MM.1S (cell line): ENCODE measurements at regions not wholly inside any gene's neighbourhood (a gene's known extent, or its start where the extent isn't known, plus 50 kb on each side); places are given as distances from the start of the nearest gene placed in this dataset.

ENCODE experiments used
- DNase-seq: peaks from one replicate; pipeline ENCODE4 v3.0.0-alpha.2; 2015
- H2AFZ ChIP-seq: fragments of 300-600 bp; sonication (generic); 2 replicates; pipeline ENCODE4 v1.6.0; 2016; ENCODE audit warnings: antibody characterized with exemption, low read length
- H3F3A ChIP-seq: fragments of 300-600 bp; sonication (generic); 2 replicates; pipeline ENCODE4 v1.6.1; 2016; ENCODE audit warnings: mild to moderate bottlenecking, antibody characterized with exemption, low read length, moderate library complexity, mixed read lengths; ENCODE audit not compliant: insufficient read depth
- H3K27ac ChIP-seq: fragments of 300-600 bp; sonication (generic); 2 replicates; pipeline ENCODE4 v1.5.1; 2016; ENCODE audit warnings: mild to moderate bottlenecking, low read length
- H3K27me3 ChIP-seq: fragments of 300-600 bp; sonication (generic); replicated peaks from 2 replicates; pipeline ENCODE4 v1.6.0; 2016; ENCODE audit warnings: low read length; ENCODE audit not compliant: insufficient read depth
- H3K36me3 ChIP-seq: fragments of 300-600 bp; sonication (generic); replicated peaks from 2 replicates; pipeline ENCODE4 v1.6.1; 2016; ENCODE audit warnings: mild to moderate bottlenecking, low read length, mixed read lengths; ENCODE audit not compliant: insufficient read depth
- H3K4me1 ChIP-seq: fragments of 300-600 bp; sonication (generic); 2 replicates; pipeline ENCODE4 v1.6.1; 2016; ENCODE audit warnings: low read length, mixed read lengths
- H3K4me2 ChIP-seq: fragments of 300-600 bp; sonication (generic); 2 replicates; pipeline ENCODE4 v1.6.0; 2016; ENCODE audit warnings: low read depth, low read length
- H3K4me3 ChIP-seq: fragments of 300-600 bp; sonication (generic); 2 replicates; pipeline ENCODE4 v1.5.1; 2016; ENCODE audit warnings: low read length, mixed read lengths
- H3K79me2 ChIP-seq: fragments of 300-600 bp; sonication (generic); 2 replicates; pipeline ENCODE4 v1.6.1; 2016; ENCODE audit warnings: mixed run types, low read length, mixed read lengths
- H3K9ac ChIP-seq: fragments of 300-600 bp; sonication (generic); 2 replicates; pipeline ENCODE4 v1.6.1; 2016; ENCODE audit warnings: low read length, mixed read lengths
- H3K9me2 ChIP-seq: fragments of 300-600 bp; sonication (generic); replicated peaks from 2 replicates; pipeline ENCODE4 v1.6.1; 2016; ENCODE audit warnings: mild to moderate bottlenecking, low read length, mixed read lengths; ENCODE audit not compliant: insufficient read depth
- H3K9me3 ChIP-seq: fragments of 300-600 bp; sonication (generic); replicated peaks from 2 replicates; pipeline ENCODE4 v1.6.1; 2016; ENCODE audit warnings: mild to moderate bottlenecking, low read length, mixed read lengths; ENCODE audit not compliant: insufficient read depth
- H4K20me1 ChIP-seq: fragments of 300-600 bp; sonication (generic); 2 replicates; pipeline ENCODE4 v1.6.1; 2016; ENCODE audit warnings: mild to moderate bottlenecking, low read length, moderate library complexity, mixed read lengths; ENCODE audit not compliant: insufficient read depth
- CTCF ChIP-seq: fragments of 300-600 bp; sonication (generic); IDR thresholded peaks from 2 replicates; pipeline ENCODE4 v1.5.1; 2016; ENCODE audit warnings: antibody characterized with exemption, low read length, mixed read lengths
- EZH2 ChIP-seq: fragments of 300-600 bp; sonication (generic); optimal IDR thresholded peaks from 2 replicates; pipeline ENCODE3; 2017; ENCODE audit warnings: low read depth, mild to moderate bottlenecking, antibody characterized with exemption, low read length, mixed read lengths
- EZH2phosphoT487 ChIP-seq: fragments of 300-600 bp; sonication (generic); IDR thresholded peaks from 2 replicates; pipeline ENCODE4 v1.6.1; 2018; ENCODE audit warnings: antibody characterized with exemption, low read length

GRCh38 chr12:75707983-75708382 is 196.6 kb upstream of the KRR1 start:
- no peak overlapping the region for H3K9ac ChIP-seq
- no peak overlapping the region for H3K4me2 ChIP-seq
- no peaks in the 10 kb centered on the region for H3K27me3 ChIP-seq
- DNase-seq, result no peak
- H3F3A ChIP-seq, result no peaks in the 10 kb centered on the region
- H3K4me1 ChIP-seq, result no peaks in the 10 kb centered on the region
- H3K79me2 ChIP-seq, result no peaks in the 10 kb centered on the region
- H3K36me3 ChIP-seq, result no peaks in the 10 kb centered on the region
- H3K4me3 ChIP-seq, result no peak overlapping the region
- H2AFZ ChIP-seq, result no peak overlapping the region
- TF ChIP-seq EZH2 (no peak), CTCF (no peak), EZH2phosphoT487 (no peak)
- H3K9me3 ChIP-seq, result no peaks in the 10 kb centered on the region
- H4K20me1 ChIP-seq, result no peaks in the 10 kb centered on the region
- no peak overlapping the region for H3K27ac ChIP-seq
- H3K9me2 ChIP-seq, result no peaks in the 10 kb centered on the region

- Histone ChIP-seq H3K9ac (no peak overlapping the region), H3K9me2 (no peaks in the 10 kb centered on the region), H4K20me1 (no peaks in the 10 kb centered on the region), H2AFZ (no peak overlapping the region), H3K9me3 (no peaks in the 10 kb centered on the region), H3K4me3 (no peak overlapping the region), H3K27ac (no peak overlapping the region), H3K27me3 (no peaks in the 10 kb centered on the region), H3K79me2 (no peaks in the 10 kb centered on the region), H3K4me2 (no peak overlapping the region), H3K36me3 (no peaks in the 10 kb centered on the region), H3F3A (no peaks in the 10 kb centered on the region), H3K4me1 (no peaks in the 10 kb centered on the region)
- no peak for DNase-seq
- TF ChIP-seq CTCF, result no peak
- no peak for TF ChIP-seq EZH2phosphoT487
- no peak for TF ChIP-seq EZH2
Observed at GRCh38 chr12:75706786-75707605, 195.6 kb upstream of the KRR1 start.

GRCh38 chr12:75705749-75706711 is 194.6 kb upstream of the KRR1 start:
- H4K20me1 ChIP-seq, result no peaks in the 10 kb centered on the region
- H3K27me3 ChIP-seq, result no peaks in the 10 kb centered on the region
- H3K9me3 ChIP-seq, result no peaks in the 10 kb centered on the region
- H3K4me2 ChIP-seq, result no peak overlapping the region
- H2AFZ ChIP-seq, result no peak overlapping the region
- no peak overlapping the region for H3K9ac ChIP-seq
- no peak overlapping the region for H3K27ac ChIP-seq
- H3F3A ChIP-seq, result no peaks in the 10 kb centered on the region
- H3K79me2 ChIP-seq, result no peaks in the 10 kb centered on the region
- no peaks in the 10 kb centered on the region for H3K4me1 ChIP-seq
- TF ChIP-seq EZH2 (no peak), EZH2phosphoT487 (no peak), CTCF (no peak)
- no peak for DNase-seq
- H3K9me2 ChIP-seq, result no peaks in the 10 kb centered on the region
- H3K36me3 ChIP-seq, result no peaks in the 10 kb centered on the region
- no peak overlapping the region for H3K4me3 ChIP-seq
